DND-41 (cell line): ENCODE measurements at regions not wholly inside any gene's neighbourhood (a gene's known extent, or its start where the extent isn't known, plus 50 kb on each side); places are given as distances from the start of the nearest gene placed in this dataset.

Experiments
- ATAC-seq: fragments of 200-7000 bp; cut with Tn5 transposase; 3 replicates; pipeline ENCODE4 v1.9.1; 2021; ENCODE audit warnings: low read depth; ENCODE audit not compliant: insufficient read depth
- DNase-seq: peaks from one replicate; pipeline ENCODE4 v3.0.0-alpha.2; 2020
- H2AFZ ChIP-seq: 2 replicates; pipeline ENCODE4 v1.6.0; 2012; ENCODE audit warnings: low read depth, low read length
- H3K27ac ChIP-seq: 2 replicates; pipeline ENCODE4 v1.5.1; 2012; ENCODE audit warnings: low read length, inconsistent platforms
- H3K27me3 ChIP-seq: fragments of 200-600 bp; sonication (generic); 2 replicates; pipeline ENCODE4 v1.6.0; 2012; ENCODE audit warnings: low read length, mild to moderate bottlenecking, inconsistent platforms; ENCODE audit not compliant: insufficient read depth, poor library complexity
- H3K36me3 ChIP-seq: 2 replicates; pipeline ENCODE4 v1.5.1; 2012; ENCODE audit warnings: low read length, inconsistent platforms; ENCODE audit not compliant: insufficient read depth
- H3K4me1 ChIP-seq: 2 replicates; pipeline ENCODE4 v1.5.1; 2012; ENCODE audit warnings: mild to moderate bottlenecking, low read length; ENCODE audit not compliant: insufficient read depth
- H3K4me2 ChIP-seq: 2 replicates; pipeline ENCODE4 v1.6.0; 2012; ENCODE audit warnings: mild to moderate bottlenecking, moderate library complexity, low read length, inconsistent platforms; ENCODE audit not compliant: insufficient read depth
- H3K4me3 ChIP-seq, 2 experiments: fragments of 200-600 bp in 1 of 2; shearing (Covaris generic) in 1 of 2; 2 replicates each; pipeline ENCODE4 v1.5.1; 2012 to 2016; ENCODE audit warnings: inconsistent platforms in 2 of 2, low read length in 2 of 2, mild to moderate bottlenecking in 2 of 2, low read depth in 1 of 2, moderate library complexity in 1 of 2
- H3K79me2 ChIP-seq: 2 replicates; pipeline ENCODE4 v1.6.0; 2012; ENCODE audit warnings: low read length, inconsistent platforms; ENCODE audit not compliant: insufficient read depth
- H3K9ac ChIP-seq: 2 replicates; pipeline ENCODE4 v1.6.0; 2012; ENCODE audit warnings: low read depth, mild to moderate bottlenecking, inconsistent platforms, low read length, moderate library complexity
- H3K9me3 ChIP-seq: 2 replicates; pipeline ENCODE4 v1.5.1; 2012; ENCODE audit warnings: low read length, moderate library complexity, mild to moderate bottlenecking, inconsistent platforms; ENCODE audit not compliant: insufficient read depth, severe bottlenecking
- H4K20me1 ChIP-seq: 2 replicates; pipeline ENCODE4 v1.6.0; 2012; ENCODE audit warnings: low read length; ENCODE audit not compliant: insufficient read depth
- CTCF ChIP-seq: IDR thresholded peaks from 2 replicates; pipeline ENCODE4 v1.5.1; 2012; ENCODE audit warnings: borderline replicate concordance, low read length, moderate library complexity, mild to moderate bottlenecking; ENCODE audit not compliant: poor library complexity, severe bottlenecking; ENCODE audit errors: extremely low read depth
- EZH2 ChIP-seq: IDR thresholded peaks from 3 replicates; pipeline ENCODE4 v1.6.1; 2012; ENCODE audit warnings: borderline replicate concordance, low read depth, mild to moderate bottlenecking, moderate library complexity, low read length, inconsistent platforms; ENCODE audit not compliant: severe bottlenecking

- Histone ChIP-seq H3K79me2 (no peaks in the 10 kb centered on the region), H3K27ac (no peak overlapping the region), H3K9ac (no peak overlapping the region), H3K9me3 (no peaks in the 10 kb centered on the region), H3K27me3 (no peaks in the 10 kb centered on the region), H2AFZ (no peak overlapping the region), H3K36me3 (no peaks in the 10 kb centered on the region), H3K4me1 (peaks cover 7% of the 10 kb centered on the region; the same call in 1 of the 2 replicates), H3K4me2 (no peak overlapping the region), H3K4me3 (no peak overlapping the region), H4K20me1 (no peaks in the 10 kb centered on the region)
- TF ChIP-seq CTCF: no peak
- TF ChIP-seq EZH2: no peak
- DNase-seq (no peak), ATAC-seq (no peak)
These were observed 126.2 kb upstream of the IGF1R start for GRCh38 chr15:98522127-98522526.

- H3K36me3 ChIP-seq: no peaks in the 10 kb centered on the region
- no peak overlapping the region for H3K9ac ChIP-seq
- peaks cover 3% of the 10 kb centered on the region; the same call in 1 of the 2 replicates for H3K4me1 ChIP-seq
- TF ChIP-seq CTCF (no peak), EZH2 (no peak)
- H3K27ac ChIP-seq: no peak overlapping the region
- H3K27me3 ChIP-seq: peaks cover 14% of the 10 kb centered on the region
- H3K9me3 ChIP-seq: no peaks in the 10 kb centered on the region
- H2AFZ ChIP-seq: no peak overlapping the region
- no peak for ATAC-seq
- H3K4me3 ChIP-seq: no peak overlapping the region
- H3K79me2 ChIP-seq: no peaks in the 10 kb centered on the region
- H3K4me2 ChIP-seq: no peak overlapping the region
- DNase-seq: no peak
- H4K20me1 ChIP-seq: no peaks in the 10 kb centered on the region
These were observed 124.3 kb upstream of the IGF1R start for GRCh38 chr15:98523912-98524662.

GRCh38 chr15:98524838-98525660 lies 123.3 kb upstream of the IGF1R start:
- Histone ChIP-seq H3K9ac (no peak overlapping the region), H3K4me3 (no peak overlapping the region), H3K27me3 (peaks cover 22% of the 10 kb centered on the region), H3K27ac (no peak overlapping the region), H2AFZ (no peak overlapping the region), H3K9me3 (no peaks in the 10 kb centered on the region), H4K20me1 (no peaks in the 10 kb centered on the region), H3K4me2 (no peak overlapping the region), H3K79me2 (no peaks in the 10 kb centered on the region), H3K36me3 (no peaks in the 10 kb centered on the region), H3K4me1 (no peaks in the 10 kb centered on the region)
- TF ChIP-seq EZH2 (no peak), CTCF (no peak)
- no peak for ATAC-seq
- DNase-seq: no peak
